AG04449 (cell line): ENCODE measurements at regions not wholly inside any gene's neighbourhood (a gene's known extent, or its start where the extent isn't known, plus 50 kb on each side); places are given as distances from the start of the nearest gene placed in this dataset.

Experiments
- CTCF ChIA-PET: fragments of 350-600 bp; formaldehyde crosslinking; extraction: SDS; loops from one replicate; lab custom pipeline; 2021; ENCODE audit warnings: antibody characterized with exemption; lab: Yijun Ruan, JAX
- POLR2A ChIA-PET: fragments of 400-600, 350-600 bp; formaldehyde crosslinking; extraction: SDS; loops from one replicate; lab custom pipeline; 2020; ENCODE audit warnings: antibody characterized with exemption, inconsistent platforms; lab: Yijun Ruan, JAX
- DNase-seq: peaks from one replicate; pipeline ENCODE4 v3.0.0-alpha.2; 2010; ENCODE audit warnings: low read depth, low spot score
- H3K4me3 ChIP-seq: 2 replicates; pipeline ENCODE4 v1.5.1; 2011; ENCODE audit warnings: low read depth, mild to moderate bottlenecking, control low read depth, low read length
- TF ChIP-seq, protein P1 (sequence below): IDR thresholded peaks from one replicate; pipeline ENCODE4 v1.5.1; 2011; ENCODE audit warnings: mild to moderate bottlenecking, moderate library complexity, low read length, control low read depth, inconsistent platforms; ENCODE audit not compliant: insufficient read depth; ENCODE audit errors: missing control alignments

DNA sequence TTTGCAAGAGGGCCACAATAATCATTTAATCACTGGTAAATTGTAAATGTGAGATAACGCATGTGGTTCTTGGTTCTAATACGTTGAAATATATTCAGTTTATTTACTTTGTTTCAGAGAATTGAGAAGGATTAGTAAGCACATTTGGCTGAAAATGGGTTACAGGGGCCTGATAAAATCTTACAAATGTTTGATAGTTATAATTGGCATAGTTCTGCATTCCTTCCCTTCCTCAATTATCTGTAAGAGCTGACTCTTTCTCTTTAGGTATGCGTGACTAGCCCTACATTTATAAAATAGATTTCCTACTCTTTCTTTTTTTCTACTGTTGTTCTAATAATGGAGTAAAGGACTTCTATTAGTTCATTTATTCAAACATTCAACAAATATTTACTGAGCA, 685.2 kb downstream of the NUP35 start:
- ChIA-PET POLR2A (no interaction called here), CTCF (no interaction called here)
- DNase-seq: no peak
- TF ChIP-seq, protein P1, sequence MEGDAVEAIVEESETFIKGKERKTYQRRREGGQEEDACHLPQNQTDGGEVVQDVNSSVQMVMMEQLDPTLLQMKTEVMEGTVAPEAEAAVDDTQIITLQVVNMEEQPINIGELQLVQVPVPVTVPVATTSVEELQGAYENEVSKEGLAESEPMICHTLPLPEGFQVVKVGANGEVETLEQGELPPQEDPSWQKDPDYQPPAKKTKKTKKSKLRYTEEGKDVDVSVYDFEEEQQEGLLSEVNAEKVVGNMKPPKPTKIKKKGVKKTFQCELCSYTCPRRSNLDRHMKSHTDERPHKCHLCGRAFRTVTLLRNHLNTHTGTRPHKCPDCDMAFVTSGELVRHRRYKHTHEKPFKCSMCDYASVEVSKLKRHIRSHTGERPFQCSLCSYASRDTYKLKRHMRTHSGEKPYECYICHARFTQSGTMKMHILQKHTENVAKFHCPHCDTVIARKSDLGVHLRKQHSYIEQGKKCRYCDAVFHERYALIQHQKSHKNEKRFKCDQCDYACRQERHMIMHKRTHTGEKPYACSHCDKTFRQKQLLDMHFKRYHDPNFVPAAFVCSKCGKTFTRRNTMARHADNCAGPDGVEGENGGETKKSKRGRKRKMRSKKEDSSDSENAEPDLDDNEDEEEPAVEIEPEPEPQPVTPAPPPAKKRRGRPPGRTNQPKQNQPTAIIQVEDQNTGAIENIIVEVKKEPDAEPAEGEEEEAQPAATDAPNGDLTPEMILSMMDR: no peak
- no peak overlapping the region for H3K4me3 ChIP-seq

DNA sequence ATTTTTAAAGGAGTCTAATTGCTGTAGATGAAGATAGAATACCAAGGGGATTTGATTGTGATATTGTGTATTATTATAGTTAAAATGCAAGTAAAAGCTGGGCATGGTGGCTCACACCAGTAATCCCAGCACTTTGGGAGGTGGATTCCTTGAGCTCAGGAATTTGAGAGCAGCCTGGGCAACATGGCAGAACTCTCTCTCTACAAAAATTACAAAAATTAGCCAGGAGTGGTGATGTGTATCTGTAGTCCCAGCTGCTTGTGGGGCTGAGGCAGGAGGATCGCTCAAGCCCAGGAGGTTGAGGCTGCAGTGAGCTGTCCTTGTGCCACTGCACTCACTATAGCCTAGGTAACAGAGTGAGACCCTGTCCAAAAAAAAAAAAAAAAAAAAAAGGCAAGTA, 687.0 kb downstream of the NUP35 start:
- POLR2A ChIA-PET: no interaction called here
- H3K4me3 ChIP-seq: no peak overlapping the region
- no peak for DNase-seq
- TF ChIP-seq, protein P1: no peak
- CTCF ChIA-PET: no interaction called here

DNA sequence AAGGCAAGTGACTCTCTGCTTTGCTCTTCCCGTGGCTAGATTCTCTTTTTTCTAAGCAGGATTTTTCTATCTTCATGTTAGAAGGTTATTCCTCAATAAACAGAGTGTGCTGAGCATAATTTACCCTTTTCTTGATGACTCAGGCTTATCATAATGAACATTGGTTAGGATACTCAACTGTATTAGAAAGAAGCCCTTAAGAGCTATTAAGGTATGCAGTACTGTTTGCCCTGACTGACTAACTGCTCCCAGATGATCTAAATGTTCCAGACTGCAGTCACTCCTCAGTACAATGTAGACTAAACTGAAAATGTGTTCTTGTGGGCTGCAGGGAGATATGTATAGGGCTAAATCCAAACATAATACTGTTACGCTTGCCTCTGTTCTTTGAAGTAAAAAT, 687.8 kb downstream of the NUP35 start:
- no peak for DNase-seq
- ChIA-PET CTCF (no interaction called here), POLR2A (no interaction called here)
- TF ChIP-seq, protein P1: no peak
- no peak overlapping the region for H3K4me3 ChIP-seq

DNA sequence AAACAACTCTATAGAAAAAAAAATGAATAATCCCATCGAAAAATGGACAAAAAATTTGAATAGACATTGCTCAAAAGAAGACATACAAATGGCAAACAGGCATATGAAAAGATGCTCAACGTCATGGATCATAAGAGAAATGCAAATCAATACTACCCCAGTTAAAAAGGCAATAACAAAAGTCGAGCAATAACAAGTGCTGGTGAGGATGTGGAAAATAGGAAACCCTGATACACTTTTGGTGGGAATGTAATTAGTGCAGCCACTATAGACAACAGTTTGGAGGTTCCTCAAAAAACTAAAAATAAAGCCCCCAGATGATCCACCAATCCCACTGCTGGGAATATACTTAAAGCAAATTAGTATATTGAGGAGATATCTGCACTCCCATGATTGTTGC, 701.5 kb downstream of the NUP35 start:
- TF ChIP-seq, protein P1: no peak
- DNase-seq: no peak
- no peak overlapping the region for H3K4me3 ChIP-seq
- CTCF ChIA-PET: no interaction called here
- POLR2A ChIA-PET: no interaction called here

DNA sequence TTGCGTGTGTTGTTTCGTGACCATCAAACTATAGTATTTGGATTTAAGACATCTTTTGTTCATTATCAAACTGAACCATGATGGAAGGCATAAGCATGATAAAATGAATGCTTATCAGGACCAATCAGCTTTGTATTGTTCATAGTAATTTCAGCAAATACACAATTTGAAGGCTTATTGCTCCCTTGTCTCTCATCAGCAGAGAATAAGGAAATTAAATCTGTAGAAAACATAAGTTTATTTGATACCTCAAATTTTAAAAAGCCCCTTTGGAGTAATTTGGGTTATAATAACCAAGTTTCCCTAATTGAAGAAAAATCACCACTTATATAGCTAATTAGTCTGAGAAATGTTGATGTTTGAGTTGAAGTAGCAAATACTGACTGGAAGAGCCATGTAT, 705.7 kb downstream of the NUP35 start:
- ChIA-PET POLR2A (no interaction called here), CTCF (no interaction called here)
- TF ChIP-seq, protein P1: no peak
- H3K4me3 ChIP-seq: no peak overlapping the region
- no peak for DNase-seq

DNA sequence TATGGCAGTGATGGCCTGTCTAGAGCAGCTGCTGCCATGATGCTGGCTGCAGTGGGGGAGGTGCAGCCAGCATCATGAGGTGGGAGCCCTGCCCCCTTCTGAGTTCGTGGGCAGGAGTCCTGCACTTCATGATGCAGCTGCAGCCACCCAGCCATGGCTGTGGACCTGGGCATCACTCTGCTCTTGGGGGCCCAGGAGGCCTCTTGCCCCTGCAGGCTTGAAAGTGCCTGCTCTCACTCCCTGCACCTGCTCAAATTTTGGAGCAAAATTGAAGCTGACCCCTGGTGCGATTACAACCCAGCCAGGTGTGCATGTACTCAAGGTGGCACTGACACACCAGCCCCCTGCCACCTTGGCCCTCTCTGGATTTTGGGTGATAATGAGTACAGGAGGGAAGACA, 712.9 kb downstream of the NUP35 start:
- TF ChIP-seq, protein P1: no peak
- H3K4me3 ChIP-seq: no peak overlapping the region
- POLR2A ChIA-PET: no interaction called here
- DNase-seq: no peak
- CTCF ChIA-PET: no interaction called here

DNA sequence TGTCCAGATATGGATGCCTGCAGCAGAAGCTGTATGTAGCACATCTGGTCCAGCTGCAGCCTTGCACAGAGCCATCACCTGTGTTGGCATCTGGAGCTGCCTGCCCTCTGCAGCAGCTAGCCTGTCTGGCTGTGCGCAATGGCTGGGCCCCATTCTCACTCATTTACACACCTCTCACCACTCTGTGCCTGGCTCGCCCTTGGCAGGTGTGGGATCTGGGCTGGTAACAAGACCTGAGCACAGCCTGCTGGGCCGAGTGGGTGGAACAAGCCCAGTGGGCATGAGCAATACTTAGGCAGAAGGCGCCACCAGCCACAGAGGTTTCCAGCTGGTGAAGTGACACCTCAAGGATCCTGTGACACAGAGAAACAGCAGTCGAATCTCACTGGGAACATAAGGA, 714.1 kb downstream of the NUP35 start:
- ChIA-PET POLR2A (no interaction called here), CTCF (no interaction called here)
- DNase-seq: no peak
- TF ChIP-seq, protein P1: no peak
- H3K4me3 ChIP-seq: no peak overlapping the region
